DMS153 (cell line): ENCODE measurements at regions not wholly inside any gene's neighbourhood (a gene's known extent, or its start where the extent isn't known, plus 50 kb on each side); places are given as distances from the start of the nearest gene placed in this dataset.
"Not testable (repeated sequence)": the region's sequence is repeated elsewhere in the genome, so short reads cannot be mapped to it uniquely, and the experiment has no call there.

Experiments used
- DNase-seq: peaks from one replicate; lab custom pipeline; 2025; lab: John Stamatoyannopoulos, UW

- peak; percentile 17 for DNase-seq
Observed at GRCh38 chr2:83055376-83056010, 1403.6 kb downstream of the SUCLG1 start.

DNA sequence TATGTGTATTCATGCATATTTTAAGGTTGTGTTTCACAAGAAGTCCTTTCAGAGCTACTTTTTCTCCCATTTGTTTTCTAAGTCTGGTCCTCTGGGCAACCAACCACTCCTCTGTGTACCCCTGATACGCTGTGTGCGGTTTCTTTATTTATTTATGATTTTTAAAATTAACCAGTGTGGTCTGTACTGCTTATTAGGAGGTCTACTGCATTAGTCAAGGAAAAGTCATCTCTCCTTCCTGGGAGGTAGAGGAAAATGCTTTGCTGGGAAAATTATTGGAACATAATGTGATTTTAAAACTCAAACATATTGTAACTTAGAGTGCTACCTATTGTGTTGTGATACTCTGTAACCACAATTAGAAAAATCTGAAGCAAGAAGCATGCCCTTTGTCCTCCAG is 1404.3 kb downstream of the SUCLG1 start:
- DNase-seq = no peak

- no peak for DNase-seq
Observed at GRCh38 chr2:83051538-83052170, 1407.4 kb downstream of the SUCLG1 start.

GRCh38 chr2:83042053-83042452 is 1417.0 kb downstream of the SUCLG1 start:
- no peak for DNase-seq

DNA sequence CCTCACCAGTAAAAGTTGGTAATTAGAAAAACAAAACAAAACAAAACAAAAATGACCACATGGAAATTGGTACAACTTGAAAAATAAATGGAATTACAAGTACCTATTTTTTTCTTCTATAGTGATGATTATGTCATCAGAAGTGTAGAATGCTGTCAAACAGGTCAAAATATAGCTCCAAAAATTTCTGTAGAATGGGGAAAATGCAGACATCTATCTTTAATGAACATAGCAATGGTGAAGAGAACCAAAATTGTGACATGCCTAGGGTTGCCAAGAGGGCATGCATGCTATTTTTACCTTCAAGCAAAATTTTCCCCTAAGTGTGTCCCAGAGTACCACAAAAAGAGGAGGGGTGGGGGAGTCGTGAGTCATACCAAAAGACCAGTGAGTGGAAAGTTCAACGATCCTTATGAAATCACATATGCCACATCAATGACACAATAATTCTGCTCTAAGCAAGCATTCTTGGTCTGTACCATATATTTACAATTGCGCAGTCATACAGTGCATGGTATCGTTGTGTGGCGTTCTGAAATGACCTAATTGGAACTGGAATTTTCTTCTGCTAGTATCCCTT is 1436.4 kb downstream of the SUCLG1 start:
- DNase-seq = no peak

DNA sequence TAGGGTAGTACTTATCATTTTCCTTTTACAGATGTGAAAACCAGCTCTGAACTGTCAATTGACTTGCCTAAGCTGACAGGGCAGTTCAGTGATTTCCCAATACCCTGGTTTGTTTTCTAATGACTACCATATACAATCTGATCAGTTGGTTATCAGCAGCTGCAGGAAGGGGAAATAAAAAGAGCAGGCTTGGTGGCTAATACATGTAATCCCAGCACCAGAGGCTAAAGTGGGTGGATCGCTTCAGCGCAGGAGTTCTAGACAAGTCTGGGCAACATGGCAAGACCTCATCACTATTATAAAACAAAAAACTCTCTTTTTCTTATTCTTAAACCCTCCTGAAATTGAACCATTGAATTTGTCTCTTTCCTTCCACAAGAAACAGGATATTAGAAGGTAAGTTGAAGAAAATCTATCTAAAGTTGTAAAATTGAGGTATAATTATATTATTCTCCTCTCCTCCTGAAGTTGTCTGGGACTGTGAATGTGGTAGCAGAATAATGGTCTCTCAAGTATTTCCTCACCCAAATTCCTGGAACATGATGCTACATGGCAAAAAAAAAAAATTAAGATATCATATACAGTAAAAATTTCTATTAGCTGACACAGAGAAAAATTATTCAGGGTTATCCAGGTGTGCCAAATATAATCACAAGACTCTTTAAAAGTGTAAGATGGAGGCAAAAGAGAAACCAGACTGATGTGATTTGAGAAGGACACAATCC is 1441.6 kb downstream of the SUCLG1 start:
- DNase-seq = no peak

GRCh38 chr2:83016343-83017110 is 1442.6 kb downstream of the SUCLG1 start:
- DNase-seq = no peak

DNA sequence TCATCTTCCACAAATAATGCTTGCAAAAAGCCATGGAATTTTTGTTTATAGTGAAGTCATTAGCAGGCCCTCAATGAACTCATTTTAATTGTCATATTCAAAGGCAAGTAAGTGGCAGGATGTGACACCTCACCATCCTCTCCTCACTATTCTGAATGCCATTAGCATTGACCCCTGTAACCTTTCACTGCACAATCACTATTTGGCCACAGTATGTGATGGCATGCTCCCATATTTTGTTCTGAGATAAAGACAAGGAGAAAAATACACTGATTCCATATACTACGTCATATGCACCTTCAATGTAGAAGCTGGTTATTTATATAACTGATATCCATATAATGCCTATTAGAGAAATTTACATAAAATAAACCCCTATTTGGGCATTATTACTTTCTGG is 1443.2 kb downstream of the SUCLG1 start:
- DNase-seq = no peak

DNA sequence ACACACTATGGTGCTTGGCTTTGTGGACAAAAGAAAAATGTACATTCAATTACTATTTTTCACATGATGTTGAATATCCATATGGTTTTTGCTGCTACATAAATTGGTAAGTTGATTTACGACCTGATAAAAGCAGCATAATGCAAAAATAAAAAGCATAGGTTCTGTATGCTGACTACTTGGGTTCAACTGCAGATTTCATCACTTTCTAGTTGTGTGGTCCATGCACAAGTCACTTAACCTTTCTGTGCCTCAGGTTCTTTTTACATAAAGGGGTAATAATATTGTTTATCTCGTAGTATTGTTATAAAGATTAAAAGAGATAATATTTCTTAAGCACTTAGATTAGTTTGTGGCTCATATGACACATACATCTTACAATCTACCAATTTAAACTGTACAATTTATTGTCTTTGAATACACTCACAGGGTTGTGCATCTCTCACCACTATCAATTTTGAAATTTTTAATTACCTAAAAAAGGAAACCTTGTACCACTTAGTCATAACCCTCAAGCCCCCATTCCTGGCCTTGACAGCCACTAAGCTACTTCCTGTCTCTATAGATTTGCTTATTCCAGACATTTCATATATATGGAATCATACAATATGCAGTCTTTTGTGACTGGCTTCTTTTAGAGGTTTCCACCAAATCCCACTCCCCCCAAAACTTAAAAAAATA is 1443.9 kb downstream of the SUCLG1 start:
- DNase-seq = no peak

DNA sequence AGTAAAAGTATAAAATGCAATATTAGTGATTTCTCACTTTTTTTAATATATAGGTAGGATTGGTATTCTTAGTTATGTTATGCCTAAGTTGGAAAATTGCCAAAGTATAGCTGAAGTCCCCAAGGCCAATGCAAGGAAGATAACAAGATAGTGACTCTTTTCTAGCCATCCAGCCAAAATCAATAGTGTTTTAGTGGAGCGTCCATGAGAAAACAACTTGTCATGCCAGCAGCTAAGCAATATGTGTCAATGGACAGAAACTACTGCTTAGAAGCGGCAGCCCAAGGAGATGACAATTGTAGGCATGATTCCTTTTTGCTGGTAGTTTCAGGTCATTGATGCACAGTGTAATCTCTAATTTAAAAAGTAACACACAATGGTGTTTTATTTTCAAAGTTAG is 1444.6 kb downstream of the SUCLG1 start:
- no peak for DNase-seq

GRCh38 chr2:83006961-83007360 is 1452.1 kb downstream of the SUCLG1 start:
- no peak for DNase-seq

GRCh38 chr2:83003555-83003954 is 1455.5 kb downstream of the SUCLG1 start:
- no peak for DNase-seq

DNA sequence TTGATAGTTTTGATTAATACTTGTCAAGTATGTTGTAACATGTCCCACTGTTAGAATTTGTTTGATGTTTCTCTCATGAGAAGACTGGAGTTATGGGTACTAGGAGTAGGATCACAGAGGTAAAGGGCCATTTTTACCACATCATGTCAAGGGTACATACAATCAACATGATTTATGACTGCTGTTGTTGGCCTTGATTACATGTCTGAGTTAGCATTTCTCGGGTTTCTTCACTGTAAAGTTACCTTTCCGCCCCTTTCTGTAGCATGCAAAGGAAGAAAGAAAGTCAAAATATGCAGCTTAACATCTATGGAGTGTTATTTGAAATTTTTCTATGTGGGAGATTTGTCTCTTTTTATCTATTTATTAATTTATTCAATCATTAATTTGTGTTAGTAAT is 1456.4 kb downstream of the SUCLG1 start:
- DNase-seq = no peak

GRCh38 chr2:82998781-82999180 is 1460.3 kb downstream of the SUCLG1 start:
- peak; percentile 58 for DNase-seq

DNA sequence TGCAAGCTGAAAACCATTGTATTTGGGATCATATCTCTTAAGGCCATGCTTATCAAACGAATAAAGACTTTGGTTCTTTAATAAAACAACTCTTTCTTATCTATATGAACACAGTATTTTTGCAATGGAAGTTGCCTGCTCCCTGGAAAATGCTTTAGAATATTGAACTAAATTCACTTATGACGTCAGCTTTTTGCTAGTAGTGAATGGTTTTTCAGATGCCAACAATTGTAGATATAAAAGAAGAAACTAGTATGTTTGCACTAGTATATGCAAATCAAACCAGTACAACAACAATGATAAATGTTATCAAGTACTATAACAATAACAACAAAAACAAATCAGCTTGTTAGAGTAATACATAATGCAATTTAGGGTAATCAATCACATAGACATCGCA is 1462.9 kb downstream of the SUCLG1 start:
- DNase-seq = no peak

GRCh38 chr2:82994151-82994550 is 1464.9 kb downstream of the SUCLG1 start:
- DNase-seq = no peak

DNA sequence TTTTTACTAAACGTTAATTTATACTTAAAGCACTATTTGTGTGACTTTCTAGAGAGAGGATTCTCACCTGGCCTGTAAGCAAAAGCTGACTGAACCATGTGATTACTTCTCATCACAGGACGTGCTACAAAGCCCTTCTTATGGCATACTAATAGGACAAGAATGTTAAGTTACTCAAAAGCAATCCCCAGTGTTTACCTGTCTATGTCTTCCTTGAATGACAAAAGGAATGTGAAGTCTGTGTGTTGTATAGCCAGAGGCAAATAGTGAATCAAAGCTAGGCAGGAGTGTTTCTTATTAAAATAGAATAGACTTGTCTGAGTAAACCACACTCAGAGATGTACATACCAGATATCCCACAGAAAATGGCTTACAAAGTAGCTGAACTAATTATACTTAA is 1465.5 kb downstream of the SUCLG1 start:
- DNase-seq = no peak

DNA sequence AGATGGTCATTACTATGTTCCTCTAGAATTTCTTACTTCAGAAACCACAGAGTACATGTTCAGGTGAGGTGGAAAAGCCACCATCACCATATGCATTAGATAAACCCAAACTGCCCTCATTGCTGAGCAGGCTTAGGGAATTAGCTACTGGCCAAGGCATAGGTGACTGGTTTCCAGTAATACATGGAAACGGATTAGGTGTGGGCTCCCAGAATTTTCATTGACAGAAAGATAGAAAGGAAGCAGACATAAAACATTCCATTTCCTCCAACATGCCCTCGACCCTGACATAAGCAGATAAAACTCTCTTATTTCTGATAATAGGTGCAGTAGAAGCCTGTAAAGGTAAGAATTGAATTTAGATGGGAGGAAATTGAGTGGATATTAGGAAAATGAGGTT is 1466.1 kb downstream of the SUCLG1 start:
- DNase-seq = no peak

GRCh38 chr2:82987706-82988105 is 1471.4 kb downstream of the SUCLG1 start:
- DNase-seq = not testable (repeated sequence)

GRCh38 chr2:82986899-82987298 is 1472.2 kb downstream of the SUCLG1 start:
- no peak for DNase-seq

GRCh38 chr2:82985572-82986197 is 1473.4 kb downstream of the SUCLG1 start:
- no peak for DNase-seq
